ENCODE measurements at regions not wholly inside any gene's neighbourhood (a gene's known extent, or its start where the extent isn't known, plus 50 kb on each side); places are given as distances from the start of the nearest gene placed in this dataset.

GRCh38 chr2:239579524-239580198, 178.8 kb upstream of the HDAC4 start:
- no peak for DNase-seq

- DNase-seq, result no peak
Measured at GRCh38 chr2:239579081-239579480, 178.3 kb upstream of the HDAC4 start.

GRCh38 chr2:239578381-239578780, 177.6 kb upstream of the HDAC4 start:
- no peak for DNase-seq

GRCh38 chr2:239577935-239578334, 177.1 kb upstream of the HDAC4 start:
- DNase-seq, result no peak

GRCh38 chr2:239576784-239577685, 176.2 kb upstream of the HDAC4 start:
- DNase-seq, result no peak

GRCh38 chr2:239575931-239576445, 175.2 kb upstream of the HDAC4 start:
- no peak for DNase-seq

- DNase-seq, result no peak
Measured at GRCh38 chr2:239574434-239575156, 173.8 kb upstream of the HDAC4 start.

GRCh38 chr2:239574054-239574433, 173.2 kb upstream of the HDAC4 start:
- no peak for DNase-seq

- no peak for DNase-seq
Measured at GRCh38 chr2:239570971-239571520, 170.2 kb upstream of the HDAC4 start.

- no peak for DNase-seq
Measured at GRCh38 chr2:239570216-239570925, 169.6 kb upstream of the HDAC4 start.

GRCh38 chr2:239569401-239570090, 168.7 kb upstream of the HDAC4 start:
- no peak for DNase-seq

- no peak for DNase-seq
Measured at GRCh38 chr2:239568601-239569000, 167.8 kb upstream of the HDAC4 start.

GRCh38 chr2:239567786-239568185, 167.0 kb upstream of the HDAC4 start:
- no peak for DNase-seq

- no peak for DNase-seq
Measured at GRCh38 chr2:239566995-239567568, 166.3 kb upstream of the HDAC4 start.

- DNase-seq, result no peak
Measured at GRCh38 chr2:239566162-239566994, 165.6 kb upstream of the HDAC4 start.

- DNase-seq, result no peak
Measured at GRCh38 chr2:239564587-239564986, 163.8 kb upstream of the HDAC4 start.

GRCh38 chr2:239563561-239563960, 162.7 kb upstream of the HDAC4 start:
- no peak for DNase-seq

- no peak for DNase-seq
Measured at GRCh38 chr2:239561446-239562001, 160.7 kb upstream of the HDAC4 start.

- no peak for DNase-seq
Measured at GRCh38 chr2:239559417-239560261, 158.8 kb upstream of the HDAC4 start.

Measured in NCI-H748 treated with DMSO at 0.1 percent for 48 hours (cell line).